Activated CD4-positive, alpha-beta T cell treated with anti-CD3 and anti-CD28 coated beads, Interleukin-10, Interleukin-2, amounts not matched to agents 100 ng/mL and 50 ng/mL, durations not matched to agents 16 hours and 8 hours (primary cell): ENCODE measurements at regions not wholly inside any gene's neighbourhood (a gene's known extent, or its start where the extent isn't known, plus 50 kb on each side); places are given as distances from the start of the nearest gene placed in this dataset.

ENCODE experiments used
- DNase-seq: peaks from one replicate; pipeline ENCODE4 v3.0.0-alpha.2; 2020

GRCh38 chr18:39753178-39753577 is 2187.6 kb upstream of the CELF4 start:
- DNase-seq: no peak

DNA sequence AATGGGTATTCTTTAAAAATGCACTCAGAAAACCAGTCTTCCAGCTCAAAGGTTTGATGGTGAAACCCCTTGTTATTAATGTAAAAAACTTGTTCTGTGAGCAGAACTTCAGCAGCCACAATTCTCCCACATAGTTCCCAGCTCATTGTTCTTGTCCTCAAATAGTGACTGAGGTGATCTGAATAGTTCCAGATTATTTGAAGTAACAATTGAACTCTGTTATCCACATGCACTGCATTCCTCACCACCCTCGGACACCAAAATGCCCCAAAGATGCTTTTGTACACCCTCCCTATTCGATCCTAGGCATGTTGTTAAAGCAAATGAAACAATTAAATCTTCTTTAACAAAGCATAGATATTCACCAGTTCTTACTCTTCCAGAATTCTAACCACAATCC is 2186.8 kb upstream of the CELF4 start:
- no peak for DNase-seq

DNA sequence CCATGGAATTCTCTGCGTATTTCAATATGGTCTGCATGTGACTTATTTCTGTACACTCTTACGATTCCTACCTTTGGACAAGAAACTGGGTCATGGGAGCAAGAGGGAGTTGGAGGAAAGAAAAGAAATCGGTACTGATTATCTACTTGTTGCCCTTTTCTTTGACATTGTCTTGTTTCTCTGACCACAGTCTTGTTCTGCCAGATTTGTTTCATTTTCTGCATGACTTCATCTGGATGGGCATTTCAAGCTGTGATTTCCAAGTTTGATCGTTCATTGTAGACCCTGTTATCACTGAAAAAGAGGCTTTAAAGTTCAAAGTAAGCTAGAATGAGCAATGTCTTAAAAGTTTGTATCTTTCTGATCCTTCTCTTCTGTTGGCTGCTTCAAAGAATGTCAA is 2186.3 kb upstream of the CELF4 start:
- no peak for DNase-seq

- DNase-seq: no peak
Measured at GRCh38 chr18:39751161-39751560, 2185.6 kb upstream of the CELF4 start.

DNA sequence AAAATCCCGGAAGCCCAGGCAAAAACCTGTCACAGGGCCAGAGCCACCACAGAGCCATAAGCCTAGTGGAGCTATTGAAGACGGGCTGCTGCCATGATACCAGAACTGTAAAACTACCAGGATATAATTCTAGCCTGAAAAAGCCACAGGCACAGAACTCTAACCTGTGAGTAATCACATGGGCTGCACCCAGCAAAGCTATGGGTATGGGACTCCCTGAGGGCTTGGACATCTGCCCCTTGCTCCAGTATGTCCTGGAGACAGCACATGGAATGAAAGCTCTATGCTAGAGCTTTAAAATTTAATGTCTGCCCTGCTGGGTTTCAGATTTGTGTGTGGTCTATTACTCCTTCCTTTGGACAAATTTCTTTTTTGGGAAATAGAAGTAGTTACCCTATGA is 2183.6 kb upstream of the CELF4 start:
- no peak for DNase-seq

DNA sequence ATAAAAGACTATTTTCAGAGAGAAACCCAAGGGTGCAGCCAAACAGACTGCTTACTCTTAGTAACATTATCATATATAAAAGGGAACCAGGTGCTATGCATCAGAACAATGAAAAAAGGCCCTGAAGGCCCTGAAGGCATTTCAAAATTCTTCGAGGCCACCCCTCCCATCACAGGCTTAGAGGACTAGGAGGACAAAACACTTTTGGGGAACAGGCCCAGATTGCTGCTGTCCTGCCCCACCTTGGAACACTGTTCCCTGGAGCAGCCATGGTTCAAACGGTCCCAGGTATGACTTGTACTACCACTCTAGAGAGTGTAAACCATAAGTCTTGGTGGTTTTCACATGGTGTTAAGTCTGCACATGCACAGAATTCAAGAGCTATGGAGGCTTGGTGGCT is 2183.1 kb upstream of the CELF4 start:
- DNase-seq: no peak

DNA sequence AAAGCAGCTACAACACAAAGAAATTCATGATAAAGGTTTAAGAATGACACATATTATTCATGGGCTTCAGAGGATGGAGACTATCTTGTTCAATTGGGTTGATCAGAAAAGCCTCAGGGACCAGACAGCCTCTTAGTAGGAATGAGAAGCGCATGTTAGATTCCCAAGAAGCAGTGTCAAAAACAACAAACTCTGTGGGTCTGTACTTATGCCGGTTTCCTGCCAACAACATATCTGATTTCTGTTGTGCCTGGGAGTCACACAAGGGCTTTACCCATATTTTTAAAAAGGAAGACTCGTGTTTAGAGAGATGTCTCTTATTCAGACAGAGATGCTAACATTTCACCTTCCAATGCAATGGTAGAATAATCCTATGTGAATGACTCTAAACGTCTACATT is 2180.6 kb upstream of the CELF4 start:
- no peak for DNase-seq

DNA sequence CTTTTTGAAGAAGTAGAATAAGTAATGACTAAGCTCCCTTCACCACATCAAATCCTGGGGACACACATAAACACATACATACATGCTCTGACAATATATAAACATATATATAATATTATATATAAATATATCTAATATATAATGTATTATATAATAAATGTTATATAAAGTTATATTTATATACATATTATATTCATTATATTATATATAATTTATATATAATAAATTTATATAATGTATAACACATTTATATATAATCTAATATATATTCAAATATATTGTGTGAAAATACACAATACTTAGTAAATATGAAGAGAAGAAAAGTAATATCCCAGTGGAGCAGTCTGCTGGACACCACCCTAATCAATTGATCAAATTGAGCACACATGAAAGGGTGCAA is 2177.9 kb upstream of the CELF4 start:
- DNase-seq: no peak

DNA sequence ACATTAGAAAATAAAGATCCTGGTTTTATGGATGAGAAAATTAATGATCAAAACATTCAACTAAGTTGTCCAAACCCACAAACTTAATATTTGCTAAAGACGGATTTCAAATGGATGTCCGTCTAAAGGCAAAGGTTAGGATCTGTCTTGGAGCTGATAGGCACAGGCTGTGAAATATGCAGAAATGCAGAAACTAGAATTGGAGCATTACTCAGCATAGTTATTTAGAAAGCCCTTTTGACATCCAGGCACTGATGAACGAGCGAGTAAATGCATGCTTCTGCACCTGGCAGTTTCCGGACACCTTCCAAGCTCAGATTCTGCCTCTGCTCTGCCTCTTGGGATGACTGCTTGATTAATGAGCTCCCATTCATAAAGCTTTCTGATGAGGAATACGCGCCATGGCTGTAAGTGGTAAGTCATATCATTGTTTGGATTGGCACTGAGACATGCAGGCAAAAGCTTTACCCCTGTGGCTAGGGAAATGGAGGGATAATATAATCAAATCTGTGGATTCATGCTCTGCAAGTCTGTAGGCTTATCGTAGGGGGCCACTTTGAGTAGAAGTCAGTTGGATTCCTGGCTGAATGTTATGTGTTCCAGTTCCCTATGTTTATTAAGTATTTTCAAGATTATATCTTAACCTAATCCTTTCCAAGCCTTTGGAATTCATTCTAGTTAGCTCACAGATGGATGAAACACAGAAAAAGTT is 2176.3 kb upstream of the CELF4 start:
- DNase-seq: no peak

GRCh38 chr18:39737869-39738268 is 2172.3 kb upstream of the CELF4 start:
- DNase-seq: no peak

GRCh38 chr18:39732918-39733317 is 2167.3 kb upstream of the CELF4 start:
- DNase-seq: no peak

DNA sequence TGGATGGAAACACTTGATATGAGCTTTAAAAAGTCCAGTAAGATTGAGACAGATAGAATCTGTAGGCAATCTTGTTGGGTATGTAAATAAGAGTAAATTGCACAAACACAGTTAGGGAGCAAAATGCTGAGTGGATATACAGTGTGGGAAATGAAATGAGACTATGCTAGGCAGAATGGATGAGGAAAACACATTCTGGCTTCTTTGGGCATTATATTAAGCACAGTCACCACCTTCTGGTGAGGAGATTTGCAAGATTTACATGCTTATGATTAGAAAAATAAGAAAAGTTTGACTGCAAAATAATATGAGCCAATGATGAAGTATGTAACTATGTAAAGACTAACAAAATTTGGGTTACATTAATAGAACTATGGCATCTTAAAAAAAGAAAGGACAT is 2165.0 kb upstream of the CELF4 start:
- no peak for DNase-seq

- DNase-seq: no peak
Measured at GRCh38 chr18:39724652-39725051, 2159.1 kb upstream of the CELF4 start.

- DNase-seq: no peak
Measured at GRCh38 chr18:39721712-39722111, 2156.1 kb upstream of the CELF4 start.

GRCh38 chr18:39713961-39714360 is 2148.4 kb upstream of the CELF4 start:
- DNase-seq: no peak

GRCh38 chr18:39711701-39712100 is 2146.1 kb upstream of the CELF4 start:
- no peak for DNase-seq

DNA sequence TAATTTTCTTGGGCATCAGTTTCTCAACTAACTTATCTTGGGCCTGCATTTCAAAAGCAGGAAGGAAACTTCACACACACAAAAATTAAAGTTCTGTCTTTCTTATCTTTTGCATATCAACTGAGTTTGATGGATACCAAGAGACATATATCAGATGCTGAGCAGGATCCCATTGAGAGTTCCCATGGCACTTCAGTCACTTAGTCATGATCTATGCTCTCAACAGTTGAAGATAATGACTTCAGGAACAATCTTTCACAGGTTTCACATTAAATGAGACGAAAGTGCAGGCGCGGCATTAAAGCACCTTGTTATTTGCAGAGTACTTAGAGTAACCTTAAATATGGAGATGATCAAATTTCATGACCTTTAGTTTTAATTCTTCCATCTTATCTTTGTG is 2139.8 kb upstream of the CELF4 start:
- no peak for DNase-seq

- no peak for DNase-seq
Measured at GRCh38 chr18:39702888-39703287, 2137.3 kb upstream of the CELF4 start.

GRCh38 chr18:39701839-39702238 is 2136.2 kb upstream of the CELF4 start:
- DNase-seq: no peak

- DNase-seq: no peak
Measured at GRCh38 chr18:39701055-39701783, 2135.6 kb upstream of the CELF4 start.

DNA sequence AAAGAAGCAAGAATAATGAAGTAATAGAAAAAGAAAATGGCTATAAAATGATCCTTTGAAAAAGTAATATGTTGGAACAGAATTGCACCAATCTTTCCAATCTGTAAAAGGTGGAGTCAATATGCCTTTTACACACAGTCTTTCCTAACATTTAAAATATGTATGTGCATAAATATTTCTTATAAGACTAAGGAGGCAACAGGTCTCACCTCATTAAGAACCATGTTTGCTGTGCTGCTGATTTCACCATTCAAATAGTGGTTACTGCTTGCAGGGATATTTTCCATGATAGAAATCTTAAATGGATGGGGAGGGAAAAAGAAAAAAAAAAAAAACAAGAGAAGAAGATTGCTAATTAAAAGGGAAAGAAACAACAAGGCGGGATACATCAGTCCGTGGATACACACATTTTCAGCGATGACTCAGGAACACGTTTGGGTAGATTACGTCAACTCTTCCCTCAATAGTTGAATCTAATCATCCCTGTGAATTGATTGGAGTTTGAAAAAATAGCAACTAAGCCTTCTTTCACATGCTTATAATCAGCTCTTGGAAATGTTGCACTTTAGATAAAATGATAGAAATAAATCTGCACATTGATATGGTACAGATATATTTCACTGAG is 2133.9 kb upstream of the CELF4 start:
- DNase-seq: no peak

- no peak for DNase-seq
Measured at GRCh38 chr18:39698436-39698835, 2132.8 kb upstream of the CELF4 start.

DNA sequence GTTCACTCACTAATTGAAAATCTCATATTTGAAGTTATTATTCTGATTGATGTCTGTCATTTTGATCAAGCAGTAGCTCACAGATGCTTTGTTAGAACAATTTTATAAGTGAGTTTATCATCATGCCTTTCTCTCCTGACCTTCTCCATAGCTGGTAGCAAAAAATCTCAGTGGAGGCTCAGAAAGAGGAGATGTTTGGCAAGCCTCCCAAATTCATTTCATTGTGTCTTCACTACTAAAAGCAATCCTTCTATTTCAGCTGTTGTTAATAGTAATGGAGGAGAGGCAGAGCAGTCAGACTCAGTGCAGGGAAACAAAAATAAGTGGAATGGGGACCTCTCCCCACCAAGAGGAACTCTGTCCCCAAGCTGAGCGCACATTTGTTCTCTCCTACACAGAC is 2127.8 kb upstream of the CELF4 start:
- no peak for DNase-seq

DNA sequence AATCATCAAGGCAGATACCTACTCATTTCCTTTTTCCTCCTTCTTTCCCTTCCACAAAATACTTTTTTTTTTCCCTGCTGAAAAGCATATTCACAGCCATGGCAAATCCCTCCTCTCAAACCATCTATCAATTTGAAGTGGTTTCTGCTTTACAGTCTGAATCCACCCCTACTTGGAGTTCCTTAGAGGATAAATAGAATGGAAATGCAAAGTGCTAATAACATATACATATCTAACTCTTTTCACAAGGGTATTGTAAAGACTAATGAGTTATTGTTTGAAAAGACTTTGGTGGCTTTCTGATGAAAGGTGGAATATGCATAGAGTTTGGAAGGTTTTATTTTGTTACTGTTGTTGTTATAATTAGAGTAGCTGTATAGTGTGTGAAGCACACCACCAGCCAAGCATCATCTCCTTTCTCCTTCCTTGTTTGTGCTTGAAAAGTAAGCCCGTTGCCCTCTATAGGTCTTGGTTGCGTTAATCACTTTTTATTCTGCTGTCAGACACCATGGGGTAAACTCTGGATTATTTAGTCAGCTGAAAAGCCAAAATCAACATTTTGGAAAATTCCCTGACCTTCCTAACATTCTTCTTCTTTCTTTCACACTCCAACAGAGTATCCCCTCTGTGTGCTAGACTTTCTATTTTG is 2126.9 kb upstream of the CELF4 start:
- DNase-seq: no peak
